ENCODE measurements at regions not wholly inside any gene's neighbourhood (a gene's known extent, or its start where the extent isn't known, plus 50 kb on each side); places are given as distances from the start of the nearest gene placed in this dataset.

DNA sequence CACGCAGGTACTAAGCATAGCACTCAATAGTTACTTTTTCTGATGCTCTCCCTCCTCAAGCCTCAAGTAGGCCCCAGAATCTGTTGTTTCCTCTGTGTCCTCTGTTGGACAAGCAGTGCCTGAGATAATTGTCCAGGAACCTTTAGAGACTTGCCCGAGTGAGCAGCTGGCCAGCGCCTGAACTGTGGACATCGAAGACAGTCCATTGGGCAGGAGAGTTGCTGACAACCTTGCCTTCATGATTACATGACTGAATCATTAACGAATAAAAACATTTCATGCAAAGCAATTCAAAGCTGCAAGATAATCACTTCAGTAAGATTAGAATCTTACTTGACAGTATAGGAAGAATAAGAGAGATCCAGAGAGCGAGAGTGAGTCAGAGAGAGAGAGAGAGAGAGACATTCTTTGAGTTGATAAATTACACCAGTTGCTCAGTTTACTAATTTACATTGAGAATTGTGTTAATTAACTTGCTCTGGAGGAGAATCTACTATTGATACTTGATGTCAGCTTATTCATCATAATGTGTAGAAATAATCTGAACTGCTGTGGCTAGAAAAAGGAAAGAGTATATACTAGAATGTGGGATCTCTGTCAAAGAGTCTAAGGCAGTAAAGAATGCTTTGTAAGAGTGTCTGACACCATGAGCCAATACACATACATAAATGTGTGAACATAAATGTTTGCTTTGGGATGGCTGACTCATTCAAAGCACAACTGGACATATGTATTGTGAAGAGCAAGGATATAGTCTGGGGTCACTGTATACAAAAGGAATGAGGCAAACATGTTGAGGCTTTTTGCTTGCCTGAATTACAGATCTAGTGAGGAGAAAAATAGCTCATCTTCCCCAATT, 216.0 kb downstream of the ZNF326 start:
- TF ChIP-seq, protein P1, sequence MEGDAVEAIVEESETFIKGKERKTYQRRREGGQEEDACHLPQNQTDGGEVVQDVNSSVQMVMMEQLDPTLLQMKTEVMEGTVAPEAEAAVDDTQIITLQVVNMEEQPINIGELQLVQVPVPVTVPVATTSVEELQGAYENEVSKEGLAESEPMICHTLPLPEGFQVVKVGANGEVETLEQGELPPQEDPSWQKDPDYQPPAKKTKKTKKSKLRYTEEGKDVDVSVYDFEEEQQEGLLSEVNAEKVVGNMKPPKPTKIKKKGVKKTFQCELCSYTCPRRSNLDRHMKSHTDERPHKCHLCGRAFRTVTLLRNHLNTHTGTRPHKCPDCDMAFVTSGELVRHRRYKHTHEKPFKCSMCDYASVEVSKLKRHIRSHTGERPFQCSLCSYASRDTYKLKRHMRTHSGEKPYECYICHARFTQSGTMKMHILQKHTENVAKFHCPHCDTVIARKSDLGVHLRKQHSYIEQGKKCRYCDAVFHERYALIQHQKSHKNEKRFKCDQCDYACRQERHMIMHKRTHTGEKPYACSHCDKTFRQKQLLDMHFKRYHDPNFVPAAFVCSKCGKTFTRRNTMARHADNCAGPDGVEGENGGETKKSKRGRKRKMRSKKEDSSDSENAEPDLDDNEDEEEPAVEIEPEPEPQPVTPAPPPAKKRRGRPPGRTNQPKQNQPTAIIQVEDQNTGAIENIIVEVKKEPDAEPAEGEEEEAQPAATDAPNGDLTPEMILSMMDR (IDR thresholded peaks at IDR 0.05; ENCODE audit: low read depth, low read length), result no peak
- TF ChIP-seq EZH2phosphoT487 (IDR thresholded peaks at IDR 0.05; ENCODE audit: low read depth), result no peak

Measured in OCI-LY3 (cell line).